ENCODE measurements at regions not wholly inside any gene's neighbourhood (a gene's known extent, or its start where the extent isn't known, plus 50 kb on each side); places are given as distances from the start of the nearest gene placed in this dataset.
"Not testable (repeated sequence)": the region's sequence is repeated elsewhere in the genome, so short reads cannot be mapped to it uniquely, and the experiment has no call there.

GRCh38 chr16:88155681-88156080 is 204.4 kb downstream of the BANP start:
- H2BK120ac ChIP-seq (ENCODE audit: low read depth, low read length, poor library complexity, severe bottlenecking); H3K18ac ChIP-seq (ENCODE audit: insufficient read length, low read depth, low read length); H3K79me1 ChIP-seq (ENCODE audit: insufficient read depth, low read depth, low read length, poor library complexity, severe bottlenecking); H3K27ac Mint-ChIP-seq; H3K4me2 ChIP-seq (ENCODE audit: insufficient read depth, insufficient read length, low read length); H3K4me1 Mint-ChIP-seq; H3K79me2 ChIP-seq (ENCODE audit: insufficient read depth, low read length); H3K9me3 ChIP-seq (ENCODE audit: control insufficient read depth, low read depth, low read length); DNase-seq; H3K4me3 Mint-ChIP-seq; H3K27me3 ChIP-seq (ENCODE audit: insufficient read depth, low read length); H3K56ac ChIP-seq (ENCODE audit: insufficient read length, low read depth, low read length); H2AK5ac ChIP-seq (ENCODE audit: insufficient read length, low read length); H4K20me1 ChIP-seq (ENCODE audit: control insufficient read depth, insufficient read depth, insufficient read length); H3K4ac ChIP-seq (ENCODE audit: low read depth, low read length); H2BK5ac ChIP-seq (ENCODE audit: insufficient read length, low read length); H2AFZ ChIP-seq (ENCODE audit: low read length); H3K14ac ChIP-seq (ENCODE audit: insufficient read depth, low read length); H3K36me3 Mint-ChIP-seq (ENCODE audit: insufficient read depth in 1 of 3, low read depth in 3 of 3); H3K9me3 Mint-ChIP-seq; H4K8ac ChIP-seq (replicated peaks; ENCODE audit: insufficient read length, low read depth, low read length); H2BK20ac ChIP-seq (ENCODE audit: low read depth, low read length, poor library complexity, severe bottlenecking); H3K9ac ChIP-seq (ENCODE audit: extremely low read depth, insufficient read length, low read length); H3K23ac ChIP-seq (ENCODE audit: insufficient read length, low read depth, low read length); H3K27ac ChIP-seq (ENCODE audit: insufficient read length, low read depth, low read length); H3K27me3 Mint-ChIP-seq (ENCODE audit: low read depth); H4K5ac ChIP-seq (ENCODE audit: insufficient read length, low read depth, low read length); H3K4me1 ChIP-seq (ENCODE audit: insufficient read depth, low read length); H4K91ac ChIP-seq (ENCODE audit: insufficient read length, low read depth, low read length); H3T11ph ChIP-seq (ENCODE audit: low read length); H2BK12ac ChIP-seq (ENCODE audit: insufficient read length, low read depth, low read length); H3K23me2 ChIP-seq (ENCODE audit: insufficient read length, low read depth, low read length, poor library complexity, severe bottlenecking); H2BK15ac ChIP-seq (ENCODE audit: low read depth, low read length): not testable (repeated sequence)
- no CpG with 5 or more reads among the region's 10 CpGs for WGBS (ENCODE audit: extremely low coverage, insufficient read length, low lambda C conversion rate)

- H3K4me1 Mint-ChIP-seq; H3K4me2 ChIP-seq (ENCODE audit: insufficient read depth, insufficient read length, low read length); H3K4me1 ChIP-seq (ENCODE audit: insufficient read depth, low read length); H2BK5ac ChIP-seq (ENCODE audit: insufficient read length, low read length); H2AFZ ChIP-seq (ENCODE audit: low read length); H3K27ac ChIP-seq (ENCODE audit: insufficient read length, low read depth, low read length); H4K91ac ChIP-seq (ENCODE audit: insufficient read length, low read depth, low read length); H2AK5ac ChIP-seq (ENCODE audit: insufficient read length, low read length); H3K14ac ChIP-seq (ENCODE audit: insufficient read depth, low read length); H3K23ac ChIP-seq (ENCODE audit: insufficient read length, low read depth, low read length); H3K27me3 Mint-ChIP-seq (ENCODE audit: low read depth); H2BK12ac ChIP-seq (ENCODE audit: insufficient read length, low read depth, low read length); DNase-seq; H2BK120ac ChIP-seq (ENCODE audit: low read depth, low read length, poor library complexity, severe bottlenecking); H3K79me2 ChIP-seq (ENCODE audit: insufficient read depth, low read length); H2BK20ac ChIP-seq (ENCODE audit: low read depth, low read length, poor library complexity, severe bottlenecking); H3K79me1 ChIP-seq (ENCODE audit: insufficient read depth, low read depth, low read length, poor library complexity, severe bottlenecking); H3K23me2 ChIP-seq (ENCODE audit: insufficient read length, low read depth, low read length, poor library complexity, severe bottlenecking); H3K4ac ChIP-seq (ENCODE audit: low read depth, low read length); H3T11ph ChIP-seq (ENCODE audit: low read length); H3K36me3 Mint-ChIP-seq (ENCODE audit: insufficient read depth in 1 of 3, low read depth in 3 of 3); H3K4me3 Mint-ChIP-seq; H2BK15ac ChIP-seq (ENCODE audit: low read depth, low read length); H3K56ac ChIP-seq (ENCODE audit: insufficient read length, low read depth, low read length); H3K9ac ChIP-seq (ENCODE audit: extremely low read depth, insufficient read length, low read length); H3K9me3 Mint-ChIP-seq; H4K5ac ChIP-seq (ENCODE audit: insufficient read length, low read depth, low read length); H4K20me1 ChIP-seq (ENCODE audit: control insufficient read depth, insufficient read depth, insufficient read length); H4K8ac ChIP-seq (replicated peaks; ENCODE audit: insufficient read length, low read depth, low read length); H3K9me3 ChIP-seq (ENCODE audit: control insufficient read depth, low read depth, low read length); H3K27me3 ChIP-seq (ENCODE audit: insufficient read depth, low read length); H3K27ac Mint-ChIP-seq; H3K18ac ChIP-seq (ENCODE audit: insufficient read length, low read depth, low read length): not testable (repeated sequence)
- no CpG with 5 or more reads among the region's 14 CpGs for WGBS (ENCODE audit: extremely low coverage, insufficient read length, low lambda C conversion rate)
Measured at GRCh38 chr16:88156640-88157283, 205.5 kb downstream of the BANP start.

All from H9 (cell line).